ENCODE measurements at regions not wholly inside any gene's neighbourhood (a gene's known extent, or its start where the extent isn't known, plus 50 kb on each side); places are given as distances from the start of the nearest gene placed in this dataset.

- TF ChIP-seq CTCF (IDR thresholded peaks at IDR 0.05; ENCODE audit: extremely low read depth in 1 of 2, insufficient read depth in 1 of 2, low read depth in 1 of 2, low read length in 2 of 2) (no peak), MAX (IDR thresholded peaks at IDR 0.05; ENCODE audit: insufficient read depth, insufficient read length) (no peak), POLR2AphosphoS5 (IDR thresholded peaks at IDR 0.05; ENCODE audit: insufficient read depth, low read depth, low read length) (no peak), POLR2A (IDR thresholded peaks at IDR 0.05; ENCODE audit: low read depth, low read length) (no peak), GATA2 (IDR thresholded peaks at IDR 0.05; ENCODE audit: insufficient read depth, insufficient read length, low read depth, low read length) (no peak)
These were observed 98.5 kb upstream of the S1PR3 start for GRCh38 chr9:88892724-88893123.

Measured in endothelial cell of umbilical vein (primary cell).